Ureter (tissue), 1 donor: ENCODE measurements at regions not wholly inside any gene's neighbourhood (a gene's known extent, or its start where the extent isn't known, plus 50 kb on each side); places are given as distances from the start of the nearest gene placed in this dataset.

Experiments used
- DNase-seq: peaks from one replicate; pipeline ENCODE4 v3.0.0-alpha.2; 2020; ENCODE audit warnings: low spot score
- donor health status: DM: yes; HTN: yes; CAD: no.

- no peak for DNase-seq
Observed at GRCh38 chr10:88200312-88201032, 337.0 kb downstream of the PTEN start.

DNA sequence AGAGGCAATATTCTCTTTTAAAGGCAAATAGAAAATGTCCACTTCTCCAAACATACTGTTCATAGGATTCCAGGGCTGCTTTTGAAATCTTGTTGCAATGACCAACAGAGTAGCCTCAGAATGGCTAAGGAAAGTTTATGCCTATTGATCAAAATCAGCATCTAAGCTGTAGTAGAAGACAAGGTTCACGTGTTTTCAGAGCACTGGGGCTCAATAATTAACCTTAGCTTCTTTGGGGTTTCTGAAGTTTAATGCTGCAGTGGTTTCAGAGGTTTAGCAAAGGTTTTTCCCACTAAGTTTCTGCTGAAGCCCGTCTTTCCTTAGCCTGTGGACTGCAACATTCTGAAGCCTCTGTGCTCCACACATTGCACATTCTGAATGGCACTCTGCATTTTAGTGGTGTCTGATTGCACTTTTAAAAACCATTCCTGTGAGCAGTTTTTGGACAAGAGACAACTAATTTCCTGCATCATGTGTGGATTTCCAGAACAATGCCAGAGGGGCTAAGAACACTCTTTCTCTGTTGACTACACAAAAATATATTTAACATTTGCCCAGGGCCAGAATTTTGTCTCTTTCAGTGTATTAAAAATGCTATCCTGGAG lies 342.5 kb downstream of the PTEN start:
- DNase-seq: no peak

- no peak for DNase-seq
Observed at GRCh38 chr10:88207121-88207546, 343.7 kb downstream of the PTEN start.

- no peak for DNase-seq
Observed at GRCh38 chr10:88209231-88209630, 345.8 kb downstream of the PTEN start.

- DNase-seq: no peak
Observed at GRCh38 chr10:88209837-88210561, 346.6 kb downstream of the PTEN start.

GRCh38 chr10:88211230-88211629 lies 347.8 kb downstream of the PTEN start:
- no peak for DNase-seq

DNA sequence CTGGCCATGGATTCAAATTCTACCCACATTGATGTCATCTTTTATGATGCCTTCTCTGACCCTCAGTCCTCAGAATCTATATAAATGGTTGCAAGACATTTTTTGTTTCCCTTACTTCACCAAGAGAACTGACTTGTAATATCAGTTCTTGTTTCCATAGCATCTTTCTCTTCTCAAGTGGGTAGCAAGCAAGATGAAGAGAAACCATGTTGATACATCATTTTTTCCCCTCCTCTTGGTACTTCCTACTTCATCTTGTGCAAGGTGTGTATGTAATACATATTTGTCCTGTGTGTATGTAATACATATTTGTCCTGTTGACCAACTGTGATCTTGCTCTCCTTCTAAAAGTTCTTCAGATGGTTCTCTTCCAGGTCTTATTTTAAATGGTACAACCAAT lies 348.6 kb downstream of the PTEN start:
- DNase-seq: no peak

- no peak for DNase-seq
Observed at GRCh38 chr10:88213065-88213605, 349.7 kb downstream of the PTEN start.

- no peak for DNase-seq
Observed at GRCh38 chr10:88216976-88217375, 353.6 kb downstream of the PTEN start.

DNA sequence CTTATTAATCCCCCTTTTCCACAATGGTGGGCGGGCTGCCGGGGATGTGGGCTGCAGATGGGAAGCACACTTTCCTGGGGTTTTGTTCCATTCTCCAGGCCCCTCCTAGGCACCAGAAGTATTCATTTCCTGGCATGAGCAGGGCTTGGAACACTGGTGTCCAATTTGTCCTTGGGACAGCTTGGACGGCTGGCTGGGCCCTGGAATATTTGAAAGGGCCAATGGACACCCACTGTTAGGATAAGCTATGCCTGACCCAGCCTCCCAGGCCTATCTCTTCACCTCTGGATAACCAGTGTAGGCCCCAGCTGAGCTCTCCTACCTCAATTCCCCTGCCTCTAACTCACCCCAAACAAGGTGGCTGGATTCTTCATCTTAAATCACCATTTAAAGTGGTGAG lies 354.9 kb downstream of the PTEN start:
- DNase-seq: no peak

GRCh38 chr10:88219753-88220152 lies 356.3 kb downstream of the PTEN start:
- no peak for DNase-seq

GRCh38 chr10:88221010-88221973 lies 357.9 kb downstream of the PTEN start:
- DNase-seq: no peak

DNA sequence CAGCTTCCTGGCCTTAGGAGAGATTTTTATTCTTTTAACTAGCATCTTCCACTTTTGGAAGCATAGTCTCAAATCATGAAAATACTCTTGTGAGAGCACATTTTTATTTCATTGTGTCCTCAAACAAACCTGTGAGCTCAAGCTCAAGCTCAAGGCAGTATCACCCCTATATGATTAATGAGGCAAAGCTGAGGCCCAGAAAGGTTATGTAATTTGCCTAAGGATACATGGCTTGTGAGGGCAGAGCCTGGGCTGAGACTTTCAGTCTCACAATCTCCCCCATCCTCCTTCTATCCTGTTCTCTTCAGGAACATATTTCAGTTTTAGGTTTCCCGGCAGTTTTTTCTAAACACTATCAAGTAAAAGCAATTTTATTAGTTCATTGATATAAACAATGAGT lies 359.5 kb downstream of the PTEN start:
- no peak for DNase-seq
